Spleen (tissue), 11 donors: ENCODE measurements at regions not wholly inside any gene's neighbourhood (a gene's known extent, or its start where the extent isn't known, plus 50 kb on each side); places are given as distances from the start of the nearest gene placed in this dataset.

ENCODE experiments used
- DNase-seq: peaks from one replicate; pipeline ENCODE4 v3.0.0-alpha.2; 2020
- H3K27ac ChIP-seq, 8 donors: fragments of 200-600 bp; sonication (generic) in 7 of 8; 1 replicate in 4 of 8; 2 replicates in 4 of 8; pipeline versions ENCODE4 v1.5.0 to v1.8.0; 2016 to 2021; ENCODE audit warnings: inconsistent platforms in 4 of 8, mild to moderate bottlenecking in 4 of 8, moderate library complexity in 1 of 8
- H3K27me3 ChIP-seq, 7 donors: fragments of 200-600 bp; sonication (generic) in 6 of 7; replicated peaks in 1 of 7; 1 replicate in 4 of 7; 2 replicates in 3 of 7; pipeline versions ENCODE4 v1.5.0 to v1.8.0; 2016 to 2021; ENCODE audit warnings: inconsistent platforms in 3 of 7, mild to moderate bottlenecking in 1 of 7
- H3K36me3 ChIP-seq, 6 donors: fragments of 200-600 bp; sonication (generic) in 5 of 6; 1 replicate in 4 of 6; 2 replicates in 2 of 6; pipeline versions ENCODE4 v1.5.0 to v1.8.0; 2016 to 2021; ENCODE audit warnings: inconsistent platforms in 2 of 6
- H3K4me1 ChIP-seq, 6 donors: fragments of 200-600 bp; sonication (generic) in 5 of 6; 1 replicate in 3 of 6; 2 replicates in 3 of 6; pipeline versions ENCODE4 v1.5.0 to v1.8.0; 2016 to 2021; ENCODE audit warnings: inconsistent platforms in 3 of 6
- H3K4me3 ChIP-seq, 8 donors: fragments of 200-600 bp; sonication (generic) in 7 of 8; 1 replicate in 4 of 8; 2 replicates in 4 of 8; pipeline versions ENCODE4 v1.5.0 to v1.8.0; 2016 to 2021; ENCODE audit warnings: inconsistent platforms in 4 of 8, mild to moderate bottlenecking in 4 of 8, moderate library complexity in 2 of 8
- H3K9me3 ChIP-seq, 8 donors: fragments of 200-600 bp; sonication (generic) in 7 of 8; 1 replicate in 4 of 8; 2 replicates in 4 of 8; pipeline versions ENCODE4 v1.5.0 to v1.8.0; 2016 to 2021; ENCODE audit warnings: inconsistent platforms in 4 of 8
- CTCF ChIP-seq, 11 experiments: fragments of 200-600 bp in 7 of 11; fragments of 450-650 bp in 4 of 11; sonication (generic) in 4 of 11; IDR thresholded peaks in 8 of 11; conservative IDR thresholded peaks in 3 of 11; 1 replicate in 7 of 11; 2 replicates in 4 of 11; pipeline versions ENCODE4 v1.4.0 to v1.8.0; 2016 to 2021; ENCODE audit warnings: antibody characterized with exemption in 11 of 11, inconsistent platforms in 4 of 11, mild to moderate bottlenecking in 1 of 11
- POLR2A ChIP-seq, 3 donors: fragments of 450-650 bp; IDR thresholded peaks; one replicate each; pipeline ENCODE4 v1.5.1; 2017; ENCODE audit warnings: antibody characterized with exemption in 3 of 3, mild to moderate bottlenecking in 1 of 3
- POLR2AphosphoS5 ChIP-seq, 3 donors: sonication (generic); formaldehyde crosslinking; IDR thresholded peaks; one replicate each; pipeline ENCODE4 v1.5.1; 2017; ENCODE audit warnings: antibody characterized with exemption in 3 of 3
- WGBS, 5 donors: extraction: QIAGEN DNeasy Blood & Tissue Kit in 3 of 5; methylation state at CpG; one replicate each; pipeline versions ENCODE4 v1.1.5 to v1.1.7; 2013 to 2018; 5-methylcytosine and 5-hydroxymethylcytosine counted together
- intact Hi-C: fragments of 100-400 bp; cut with DNase I; formaldehyde crosslinking; loops from one replicate; pipeline ENCODE4 v1.15.0; 2023; ENCODE audit warnings: low total_unique reads
- donor health status: healthy with polysubstance abuse.
- donor health status: DM: no; HTN: no; CAD: no; lungs with moderate emphysema.
- donor health status: DM: no; HTN: no; CAD: no.
- donor health status: Bipolar disorder and iron deficiency.
- donor health status: healthy.
- donor health status: DM: no; HTN: no; CAD: no.
- donor health status: DM: yes; HTN: yes; CAD: no.

- no peaks in the 10 kb centered on the region for H3K9me3 ChIP-seq
- H3K27me3 ChIP-seq, result no peaks in the 10 kb centered on the region
- no peaks in the 10 kb centered on the region for H3K4me1 ChIP-seq
- no peak overlapping the region for H3K4me3 ChIP-seq
- TF ChIP-seq POLR2AphosphoS5 (IDR thresholded peaks at IDR 0.05), result no peak
- no peak for TF ChIP-seq POLR2A (IDR thresholded peaks at IDR 0.05)
- no peak for TF ChIP-seq CTCF (IDR thresholded peaks at IDR 0.05 in 8 of 11, conservative IDR thresholded peaks at IDR 0.05 in 3 of 11)
- intact Hi-C loops, result no loop called here
- DNase-seq, result no peak
- H3K36me3 ChIP-seq, result no peaks in the 10 kb centered on the region
- H3K27ac ChIP-seq, result no peak overlapping the region
- 72 to 91% (median 83%) methylated on average over 5 of the region's 5 CpGs for WGBS, 5 donors
Observed at GRCh38 chr1:232873412-232873811, 68.2 kb downstream of the MAP10 start.

- Histone ChIP-seq H3K4me1 (no peaks in the 10 kb centered on the region), H3K27me3 (no peaks in the 10 kb centered on the region), H3K36me3 (no peaks in the 10 kb centered on the region), H3K9me3 (no peaks in the 10 kb centered on the region), H3K27ac (no peak overlapping the region), H3K4me3 (no peak overlapping the region)
- intact Hi-C loops, result no loop called here
- TF ChIP-seq CTCF (IDR thresholded peaks at IDR 0.05 in 8 of 11, conservative IDR thresholded peaks at IDR 0.05 in 3 of 11) (no peak), POLR2AphosphoS5 (IDR thresholded peaks at IDR 0.05) (no peak), POLR2A (IDR thresholded peaks at IDR 0.05) (no peak)
- WGBS, 5 donors, result 91 to 95% (median 93%) methylated on average over 7 of the region's 7 CpGs
- DNase-seq, result no peak
Observed at GRCh38 chr1:232873931-232874330, 68.7 kb downstream of the MAP10 start.

DNA sequence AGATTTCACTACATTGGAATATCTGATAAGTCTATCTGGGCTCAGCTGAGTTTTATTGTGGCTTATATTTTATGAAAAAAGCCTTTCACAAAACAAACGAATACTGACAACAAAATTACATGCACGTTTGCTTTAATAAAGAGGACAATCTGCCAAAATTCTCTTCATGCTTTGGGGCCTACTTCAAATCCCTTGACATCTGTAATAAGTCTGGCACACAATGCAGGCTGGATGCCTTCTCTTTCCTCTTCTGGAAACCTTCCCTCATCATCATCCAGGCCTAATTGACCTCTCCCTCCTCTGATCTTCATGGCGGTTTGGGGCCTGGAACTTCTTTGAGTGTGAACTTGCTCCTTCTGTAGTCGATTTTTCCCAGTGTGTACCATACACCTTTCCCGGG lies 70.3 kb downstream of the MAP10 start:
- no peaks in the 10 kb centered on the region for H3K36me3 ChIP-seq
- H3K4me3 ChIP-seq, result no peak overlapping the region
- DNase-seq, result no peak
- H3K27ac ChIP-seq, result no peak overlapping the region
- intact Hi-C loops, result no loop called here
- TF ChIP-seq POLR2AphosphoS5 (IDR thresholded peaks at IDR 0.05), result no peak
- TF ChIP-seq CTCF (IDR thresholded peaks at IDR 0.05 in 8 of 11, conservative IDR thresholded peaks at IDR 0.05 in 3 of 11), result no peak
- TF ChIP-seq POLR2A (IDR thresholded peaks at IDR 0.05), result no peak
- H3K4me1 ChIP-seq, result no peaks in the 10 kb centered on the region
- 79 to 84% (median 83%) methylated on average over 5 of the region's 5 CpGs for WGBS, 5 donors
- peaks cover 0 to under 1% (median 0%) of the 10 kb centered on the region in 7 donors for H3K27me3 ChIP-seq
- H3K9me3 ChIP-seq, result no peaks in the 10 kb centered on the region

- H3K4me3 ChIP-seq, result no peak overlapping the region
- no peak for DNase-seq
- H3K4me1 ChIP-seq, result no peaks in the 10 kb centered on the region
Observed at GRCh38 chr1:232876506-232877364, 71.5 kb downstream of the MAP10 start.

More at GRCh38 chr1:232876506-232877364, 71.5 kb downstream of the MAP10 start:
- Histone ChIP-seq H3K27ac (no peak overlapping the region), H3K36me3 (no peaks in the 10 kb centered on the region), H3K27me3 (peaks cover 0 to 8% (median 0%) of the 10 kb centered on the region in 7 donors), H3K9me3 (no peaks in the 10 kb centered on the region)
- intact Hi-C loops, result no loop called here
- TF ChIP-seq POLR2A (IDR thresholded peaks at IDR 0.05) (no peak), CTCF (IDR thresholded peaks at IDR 0.05 in 8 of 11, conservative IDR thresholded peaks at IDR 0.05 in 3 of 11) (no peak), POLR2AphosphoS5 (IDR thresholded peaks at IDR 0.05) (no peak)
- 79 to 92% (median 87%) methylated on average over 11 of the region's 11 CpGs for WGBS, 5 donors
